ENCODE measurements at regions not wholly inside any gene's neighbourhood (a gene's known extent, or its start where the extent isn't known, plus 50 kb on each side); places are given as distances from the start of the nearest gene placed in this dataset.

- TF ChIP-seq, protein P1, sequence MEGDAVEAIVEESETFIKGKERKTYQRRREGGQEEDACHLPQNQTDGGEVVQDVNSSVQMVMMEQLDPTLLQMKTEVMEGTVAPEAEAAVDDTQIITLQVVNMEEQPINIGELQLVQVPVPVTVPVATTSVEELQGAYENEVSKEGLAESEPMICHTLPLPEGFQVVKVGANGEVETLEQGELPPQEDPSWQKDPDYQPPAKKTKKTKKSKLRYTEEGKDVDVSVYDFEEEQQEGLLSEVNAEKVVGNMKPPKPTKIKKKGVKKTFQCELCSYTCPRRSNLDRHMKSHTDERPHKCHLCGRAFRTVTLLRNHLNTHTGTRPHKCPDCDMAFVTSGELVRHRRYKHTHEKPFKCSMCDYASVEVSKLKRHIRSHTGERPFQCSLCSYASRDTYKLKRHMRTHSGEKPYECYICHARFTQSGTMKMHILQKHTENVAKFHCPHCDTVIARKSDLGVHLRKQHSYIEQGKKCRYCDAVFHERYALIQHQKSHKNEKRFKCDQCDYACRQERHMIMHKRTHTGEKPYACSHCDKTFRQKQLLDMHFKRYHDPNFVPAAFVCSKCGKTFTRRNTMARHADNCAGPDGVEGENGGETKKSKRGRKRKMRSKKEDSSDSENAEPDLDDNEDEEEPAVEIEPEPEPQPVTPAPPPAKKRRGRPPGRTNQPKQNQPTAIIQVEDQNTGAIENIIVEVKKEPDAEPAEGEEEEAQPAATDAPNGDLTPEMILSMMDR (tag by site-specific recombination; IDR thresholded peaks at IDR 0.05), result no peak
- TF ChIP-seq, protein P2, sequence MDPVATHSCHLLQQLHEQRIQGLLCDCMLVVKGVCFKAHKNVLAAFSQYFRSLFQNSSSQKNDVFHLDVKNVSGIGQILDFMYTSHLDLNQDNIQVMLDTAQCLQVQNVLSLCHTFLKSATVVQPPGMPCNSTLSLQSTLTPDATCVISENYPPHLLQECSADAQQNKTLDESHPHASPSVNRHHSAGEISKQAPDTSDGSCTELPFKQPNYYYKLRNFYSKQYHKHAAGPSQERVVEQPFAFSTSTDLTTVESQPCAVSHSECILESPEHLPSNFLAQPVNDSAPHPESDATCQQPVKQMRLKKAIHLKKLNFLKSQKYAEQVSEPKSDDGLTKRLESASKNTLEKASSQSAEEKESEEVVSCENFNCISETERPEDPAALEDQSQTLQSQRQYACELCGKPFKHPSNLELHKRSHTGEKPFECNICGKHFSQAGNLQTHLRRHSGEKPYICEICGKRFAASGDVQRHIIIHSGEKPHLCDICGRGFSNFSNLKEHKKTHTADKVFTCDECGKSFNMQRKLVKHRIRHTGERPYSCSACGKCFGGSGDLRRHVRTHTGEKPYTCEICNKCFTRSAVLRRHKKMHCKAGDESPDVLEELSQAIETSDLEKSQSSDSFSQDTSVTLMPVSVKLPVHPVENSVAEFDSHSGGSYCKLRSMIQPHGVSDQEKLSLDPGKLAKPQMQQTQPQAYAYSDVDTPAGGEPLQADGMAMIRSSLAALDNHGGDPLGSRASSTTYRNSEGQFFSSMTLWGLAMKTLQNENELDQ (tag by site-specific recombination; IDR thresholded peaks at IDR 0.05; ENCODE audit: low read depth), result no peak
- no peak for TF ChIP-seq ZNF148 (tag by site-specific recombination; IDR thresholded peaks at IDR 0.05; ENCODE audit: borderline replicate concordance)
- no peak for TF ChIP-seq REST (tag by site-specific recombination; IDR thresholded peaks at IDR 0.05)
- TF ChIP-seq PRDM10 (tag by site-specific recombination; IDR thresholded peaks at IDR 0.05), result no peak
Measured at GRCh38 chr2:7953195-7953594, 728.7 kb upstream of the ID2 start.
